ENCODE measurements at regions not wholly inside any gene's neighbourhood (a gene's known extent, or its start where the extent isn't known, plus 50 kb on each side); places are given as distances from the start of the nearest gene placed in this dataset.

DNA sequence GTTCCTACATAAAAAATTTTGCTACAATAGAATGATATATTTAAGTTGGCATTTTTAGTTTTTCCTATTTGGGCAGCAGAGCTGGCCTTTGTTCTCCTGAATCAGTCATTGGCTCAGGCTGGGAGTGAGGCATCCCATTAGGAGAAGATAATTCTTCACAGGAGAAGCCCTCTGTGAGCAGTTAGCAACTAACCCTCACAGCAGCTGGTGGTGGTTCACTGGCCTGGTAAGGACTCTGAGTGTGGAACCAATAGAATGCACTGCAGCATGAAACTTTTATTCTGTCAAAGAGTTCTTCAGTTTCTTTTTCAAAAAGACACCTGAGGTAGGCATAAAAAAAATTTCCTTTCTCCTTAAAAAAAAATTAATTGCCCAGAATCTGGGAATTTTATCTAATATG, 562.6 kb downstream of the ZNF385D start:
- Histone ChIP-seq H2BK12ac (ENCODE audit: low read length) (no peak overlapping the region), H3K14ac (ENCODE audit: low read length) (no peak overlapping the region), H3K4me2 (ENCODE audit: low read length) (no peak overlapping the region), H3K27me3 (ENCODE audit: insufficient read depth, low read length) (no peaks in the 10 kb centered on the region), H2BK5ac (ENCODE audit: low read depth, low read length, poor library complexity) (no peak overlapping the region), H2AFZ (ENCODE audit: insufficient read depth, low read length, poor library complexity) (no peak overlapping the region), H3K9ac (ENCODE audit: low read length) (no peak overlapping the region), H2BK120ac (ENCODE audit: insufficient read depth, low read length, poor library complexity) (no peak overlapping the region), H3K4ac (ENCODE audit: low read depth, low read length) (no peak overlapping the region), H2AK5ac (ENCODE audit: low read length) (no peak overlapping the region), H3K27ac (ENCODE audit: low read depth, low read length) (no peak overlapping the region), H3K4me3 (ENCODE audit: low read depth, low read length) (no peak overlapping the region), H4K8ac (ENCODE audit: low read depth, low read length) (no peak overlapping the region), H4K12ac (ENCODE audit: low read depth, low read length) (no peak overlapping the region), H3K9me3 (ENCODE audit: insufficient read depth, low read depth, low read length) (no peaks in the 10 kb centered on the region), H3K79me2 (ENCODE audit: control insufficient read depth, insufficient read depth, low read length, poor library complexity) (no peaks in the 10 kb centered on the region), H4K91ac (ENCODE audit: low read depth, low read length) (no peak overlapping the region), H3K23ac (ENCODE audit: low read length) (no peak overlapping the region), H3K18ac (ENCODE audit: low read length) (no peak overlapping the region), H3K79me1 (ENCODE audit: low read length) (no peaks in the 10 kb centered on the region), H3K4me1 (ENCODE audit: control insufficient read depth in 1 of 2, insufficient read depth in 2 of 2, low read length in 2 of 2) (no peaks in the 10 kb centered on the region), H3K36me3 (ENCODE audit: control insufficient read depth in 1 of 2, insufficient read depth in 2 of 2, low read length in 2 of 2) (no peaks in the 10 kb centered on the region)
- DNase-seq: no peak

DNA sequence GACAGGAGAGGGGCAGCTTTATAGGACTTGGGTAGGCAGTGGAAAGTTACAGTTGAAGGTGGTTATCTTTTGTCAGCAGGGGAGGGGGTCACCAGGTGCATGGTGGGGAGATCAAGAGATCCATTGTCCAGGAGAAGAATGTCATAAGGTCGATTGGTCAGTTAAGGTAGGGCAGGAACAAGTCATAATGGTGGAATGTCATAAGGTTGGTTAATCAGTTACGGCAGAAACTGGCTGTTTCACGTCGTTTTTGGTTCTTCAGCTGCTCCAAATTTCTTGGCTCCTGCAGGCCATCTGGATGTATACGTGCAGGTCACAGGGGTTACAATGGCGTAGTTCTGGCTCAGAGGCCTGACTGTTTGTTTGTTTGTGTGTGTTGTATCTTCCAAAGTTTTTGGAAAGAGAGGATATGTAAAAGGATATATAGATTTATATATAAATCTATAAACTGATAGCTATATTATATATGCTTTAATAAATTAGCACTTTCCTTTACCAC, 565.1 kb downstream of the ZNF385D start:
- no peak overlapping the region for H3K23ac ChIP-seq (ENCODE audit: low read length)
- DNase-seq: peak in 1 of 2 donors; percentile 21
- H2AK5ac ChIP-seq (ENCODE audit: low read length): no peak overlapping the region
- no CpG with 5 or more reads among the region's 6 CpGs for WGBS (ENCODE audit: extremely low coverage, insufficient coverage, insufficient read length)
- no peak overlapping the region for H2BK5ac ChIP-seq (ENCODE audit: low read depth, low read length, poor library complexity)
- no peak overlapping the region for H3K4me2 ChIP-seq (ENCODE audit: low read length)
- H4K91ac ChIP-seq (ENCODE audit: low read depth, low read length): no peak overlapping the region
- H3K14ac ChIP-seq (ENCODE audit: low read length): no peak overlapping the region
- no peak overlapping the region for H3K18ac ChIP-seq (ENCODE audit: low read length)
- H3K4me1 ChIP-seq (ENCODE audit: control insufficient read depth in 1 of 2, insufficient read depth in 2 of 2, low read length in 2 of 2): no peaks in the 10 kb centered on the region
- H4K8ac ChIP-seq (ENCODE audit: low read depth, low read length): no peak overlapping the region
- no peaks in the 10 kb centered on the region for H3K36me3 ChIP-seq (ENCODE audit: control insufficient read depth in 1 of 2, insufficient read depth in 2 of 2, low read length in 2 of 2)
- H3K9me3 ChIP-seq (ENCODE audit: insufficient read depth, low read depth, low read length): no peaks in the 10 kb centered on the region
- no peak overlapping the region for H3K9ac ChIP-seq (ENCODE audit: low read length)
- no peak overlapping the region for H3K27ac ChIP-seq (ENCODE audit: low read depth, low read length)
- H4K12ac ChIP-seq (ENCODE audit: low read depth, low read length): no peak overlapping the region
- no peak overlapping the region for H2BK12ac ChIP-seq (ENCODE audit: low read length)
- no peak overlapping the region for H2BK120ac ChIP-seq (ENCODE audit: insufficient read depth, low read length, poor library complexity)
- H3K79me2 ChIP-seq (ENCODE audit: control insufficient read depth, insufficient read depth, low read length, poor library complexity): no peaks in the 10 kb centered on the region
- no peaks in the 10 kb centered on the region for H3K27me3 ChIP-seq (ENCODE audit: insufficient read depth, low read length)
- no peaks in the 10 kb centered on the region for H3K79me1 ChIP-seq (ENCODE audit: low read length)
- H3K4me3 ChIP-seq (ENCODE audit: low read depth, low read length): no peak overlapping the region
- H3K4ac ChIP-seq (ENCODE audit: low read depth, low read length): no peak overlapping the region
- no peak overlapping the region for H2AFZ ChIP-seq (ENCODE audit: insufficient read depth, low read length, poor library complexity)

DNA sequence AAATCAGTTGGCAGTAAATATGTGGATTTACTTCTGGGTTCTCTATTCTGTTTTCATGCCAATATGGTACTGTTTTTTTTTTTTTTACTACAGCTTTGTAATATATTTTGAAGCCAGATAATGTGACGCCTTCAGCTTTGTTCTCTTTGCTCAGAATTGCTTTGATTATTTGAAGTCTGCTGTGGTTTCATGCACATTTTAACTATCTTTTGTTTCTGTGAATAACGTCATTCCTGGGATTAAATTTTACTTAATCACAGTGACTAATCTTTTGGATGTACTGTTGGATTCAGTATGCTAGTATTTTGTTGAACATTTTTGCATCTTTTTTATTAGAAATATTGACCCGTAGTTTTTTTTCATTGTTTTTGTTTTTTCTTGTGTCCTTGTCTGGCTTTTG, 576.5 kb downstream of the ZNF385D start:
- H3K18ac ChIP-seq (ENCODE audit: low read length): no peak overlapping the region
- H4K12ac ChIP-seq (ENCODE audit: low read depth, low read length): no peak overlapping the region
- no peak overlapping the region for H4K91ac ChIP-seq (ENCODE audit: low read depth, low read length)
- no peaks in the 10 kb centered on the region for H3K79me2 ChIP-seq (ENCODE audit: control insufficient read depth, insufficient read depth, low read length, poor library complexity)
- no peak overlapping the region for H3K4ac ChIP-seq (ENCODE audit: low read depth, low read length)
- H3K23ac ChIP-seq (ENCODE audit: low read length): no peak overlapping the region
- H3K9me3 ChIP-seq (ENCODE audit: insufficient read depth, low read depth, low read length): no peaks in the 10 kb centered on the region
- no peak overlapping the region for H4K8ac ChIP-seq (ENCODE audit: low read depth, low read length)
- H3K36me3 ChIP-seq (ENCODE audit: control insufficient read depth in 1 of 2, insufficient read depth in 2 of 2, low read length in 2 of 2): no peaks in the 10 kb centered on the region
- no peak overlapping the region for H2AK5ac ChIP-seq (ENCODE audit: low read length)
- no peak overlapping the region for H2BK12ac ChIP-seq (ENCODE audit: low read length)
- no peaks in the 10 kb centered on the region for H3K27me3 ChIP-seq (ENCODE audit: insufficient read depth, low read length)
- no peak overlapping the region for H2BK5ac ChIP-seq (ENCODE audit: low read depth, low read length, poor library complexity)
- no peak overlapping the region for H3K4me2 ChIP-seq (ENCODE audit: low read length)
- no peak for DNase-seq
- no CpG with 5 or more reads among the region's 3 CpGs for WGBS (ENCODE audit: extremely low coverage, insufficient coverage, insufficient read length)
- H3K4me3 ChIP-seq (ENCODE audit: low read depth, low read length): no peak overlapping the region
- H3K27ac ChIP-seq (ENCODE audit: low read depth, low read length): no peak overlapping the region
- no peak overlapping the region for H3K9ac ChIP-seq (ENCODE audit: low read length)
- H3K79me1 ChIP-seq (ENCODE audit: low read length): no peaks in the 10 kb centered on the region
- H3K14ac ChIP-seq (ENCODE audit: low read length): no peak overlapping the region
- H2AFZ ChIP-seq (ENCODE audit: insufficient read depth, low read length, poor library complexity): no peak overlapping the region
- H3K4me1 ChIP-seq (ENCODE audit: control insufficient read depth in 1 of 2, insufficient read depth in 2 of 2, low read length in 2 of 2): no peaks in the 10 kb centered on the region
- H2BK120ac ChIP-seq (ENCODE audit: insufficient read depth, low read length, poor library complexity): no peak overlapping the region

DNA sequence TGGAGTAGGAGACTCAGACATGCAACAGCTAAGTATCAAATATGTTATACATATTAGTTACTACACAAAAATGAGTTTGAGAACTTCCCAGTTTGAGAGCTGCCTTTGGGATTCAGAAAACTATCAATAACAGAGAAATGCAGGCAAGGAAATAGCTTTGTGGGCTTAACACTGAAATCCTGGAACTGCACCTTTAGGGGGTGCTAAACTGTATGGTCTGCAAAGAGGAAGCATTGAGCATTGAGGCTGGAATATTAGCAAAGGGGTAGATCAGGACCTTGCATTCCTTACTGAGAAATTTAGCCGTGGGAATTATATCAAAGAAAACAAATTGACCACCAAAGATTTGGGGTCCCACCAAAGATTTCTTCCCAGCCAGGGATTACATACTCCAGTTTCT, 580.0 kb downstream of the ZNF385D start:
- WGBS (ENCODE audit: extremely low coverage, insufficient coverage, insufficient read length): no CpG with 5 or more reads among the region's 1 CpG
- Histone ChIP-seq H3K79me1 (ENCODE audit: low read length) (no peaks in the 10 kb centered on the region), H3K27me3 (ENCODE audit: insufficient read depth, low read length) (no peaks in the 10 kb centered on the region), H2BK12ac (ENCODE audit: low read length) (no peak overlapping the region), H2AK5ac (ENCODE audit: low read length) (no peak overlapping the region), H3K18ac (ENCODE audit: low read length) (no peak overlapping the region), H3K27ac (ENCODE audit: low read depth, low read length) (no peak overlapping the region), H2BK5ac (ENCODE audit: low read depth, low read length, poor library complexity) (no peak overlapping the region), H3K36me3 (ENCODE audit: control insufficient read depth in 1 of 2, insufficient read depth in 2 of 2, low read length in 2 of 2) (no peaks in the 10 kb centered on the region), H3K9ac (ENCODE audit: low read length) (no peak overlapping the region), H2AFZ (ENCODE audit: insufficient read depth, low read length, poor library complexity) (no peak overlapping the region), H3K14ac (ENCODE audit: low read length) (no peak overlapping the region), H4K91ac (ENCODE audit: low read depth, low read length) (no peak overlapping the region), H3K23ac (ENCODE audit: low read length) (no peak overlapping the region), H3K79me2 (ENCODE audit: control insufficient read depth, insufficient read depth, low read length, poor library complexity) (no peaks in the 10 kb centered on the region), H3K4me2 (ENCODE audit: low read length) (no peak overlapping the region), H3K9me3 (ENCODE audit: insufficient read depth, low read depth, low read length) (no peaks in the 10 kb centered on the region), H4K8ac (ENCODE audit: low read depth, low read length) (no peak overlapping the region), H3K4me3 (ENCODE audit: low read depth, low read length) (no peak overlapping the region), H3K4me1 (ENCODE audit: control insufficient read depth in 1 of 2, insufficient read depth in 2 of 2, low read length in 2 of 2) (no peaks in the 10 kb centered on the region), H4K12ac (ENCODE audit: low read depth, low read length) (no peak overlapping the region), H2BK120ac (ENCODE audit: insufficient read depth, low read length, poor library complexity) (no peak overlapping the region), H3K4ac (ENCODE audit: low read depth, low read length) (no peak overlapping the region)
- DNase-seq: peak in 1 of 2 donors; percentile 51

Measured in trophoblast cell (in vitro differentiated cells and primary cell).